ENCODE measurements at regions not wholly inside any gene's neighbourhood (a gene's known extent, or its start where the extent isn't known, plus 50 kb on each side); places are given as distances from the start of the nearest gene placed in this dataset.

GRCh38 chr11:112605093-112605666 is 344.5 kb upstream of the PLET1 start:
- Histone ChIP-seq H3K4me1 (ENCODE audit: control insufficient read depth, insufficient read depth, low read length) (no peaks in the 10 kb centered on the region), H3K4me3 (ENCODE audit: low read length) (no peak overlapping the region), H3K27me3 (ENCODE audit: control insufficient read depth, insufficient read depth, low read length) (peaks cover 5% of the 10 kb centered on the region), H3K9me3 (ENCODE audit: control insufficient read depth, insufficient read depth, low read length) (no peaks in the 10 kb centered on the region), H3K27ac (ENCODE audit: low read length) (no peak overlapping the region), H3K36me3 (ENCODE audit: control insufficient read depth, insufficient read depth, low read length) (no peaks in the 10 kb centered on the region)
- Mint-ChIP-seq H3K9me3 (no peaks in the 10 kb centered on the region), H3K4me1 (no peaks in the 10 kb centered on the region), H3K27ac (no peak overlapping the region), H3K27me3 (ENCODE audit: low read depth in 2 of 2) (peaks cover 34 to 41% of the 10 kb centered on the region in 2 donors), H3K4me3 (no peak overlapping the region), H3K36me3 (no peaks in the 10 kb centered on the region)
- intact Hi-C loops (cut with micrococcal nuclease): no loop called here
- no peak for TF ChIP-seq CTCF (IDR thresholded peaks at IDR 0.05)
- DNase-seq: no peak
- no peak for ATAC-seq

GRCh38 chr11:112606656-112607055 is 346.0 kb upstream of the PLET1 start:
- ATAC-seq (no peak), DNase-seq (no peak)
- Mint-ChIP-seq H3K4me1 (no peaks in the 10 kb centered on the region), H3K4me3 (no peak overlapping the region), H3K27me3 (ENCODE audit: low read depth in 2 of 2) (peaks cover 37 to 46% of the 10 kb centered on the region in 2 donors), H3K36me3 (no peaks in the 10 kb centered on the region), H3K27ac (no peak overlapping the region), H3K9me3 (no peaks in the 10 kb centered on the region)
- no peaks in the 10 kb centered on the region for H3K4me1 ChIP-seq (ENCODE audit: control insufficient read depth, insufficient read depth, low read length)
- intact Hi-C loops (cut with micrococcal nuclease): no loop called here
- no peak overlapping the region for H3K27ac ChIP-seq (ENCODE audit: low read length)
- 94% methylated on average over 2 of the region's 2 CpGs for WGBS (ENCODE audit: insufficient coverage)
- peaks cover 5% of the 10 kb centered on the region for H3K27me3 ChIP-seq (ENCODE audit: control insufficient read depth, insufficient read depth, low read length)
- H3K4me3 ChIP-seq (ENCODE audit: low read length): no peak overlapping the region
- H3K36me3 ChIP-seq (ENCODE audit: control insufficient read depth, insufficient read depth, low read length): no peaks in the 10 kb centered on the region
- no peaks in the 10 kb centered on the region for H3K9me3 ChIP-seq (ENCODE audit: control insufficient read depth, insufficient read depth, low read length)
- TF ChIP-seq CTCF (IDR thresholded peaks at IDR 0.05): no peak

- DNase-seq: no peak
- H3K27me3 Mint-ChIP-seq (ENCODE audit: low read depth in 2 of 2): peaks cover 33 to 35% of the 10 kb centered on the region in 2 donors
- WGBS (ENCODE audit: insufficient coverage): 88% methylated on average over 3 of the region's 3 CpGs
- no peak overlapping the region for H3K4me3 ChIP-seq (ENCODE audit: low read length)
- no peak overlapping the region for H3K27ac ChIP-seq (ENCODE audit: low read length)
- H3K27ac Mint-ChIP-seq: no peak overlapping the region
- ATAC-seq: no peak
- no peaks in the 10 kb centered on the region for H3K4me1 Mint-ChIP-seq
- intact Hi-C loops (cut with micrococcal nuclease): no loop called here
- no peaks in the 10 kb centered on the region for H3K9me3 ChIP-seq (ENCODE audit: control insufficient read depth, insufficient read depth, low read length)
- no peak for TF ChIP-seq CTCF (IDR thresholded peaks at IDR 0.05)
- peaks cover 2% of the 10 kb centered on the region for H3K27me3 ChIP-seq (ENCODE audit: control insufficient read depth, insufficient read depth, low read length)
- no peaks in the 10 kb centered on the region for H3K36me3 Mint-ChIP-seq
- no peaks in the 10 kb centered on the region for H3K36me3 ChIP-seq (ENCODE audit: control insufficient read depth, insufficient read depth, low read length)
- no peaks in the 10 kb centered on the region for H3K4me1 ChIP-seq (ENCODE audit: control insufficient read depth, insufficient read depth, low read length)
- no peak overlapping the region for H3K4me3 Mint-ChIP-seq
- H3K9me3 Mint-ChIP-seq: no peaks in the 10 kb centered on the region
Measured at GRCh38 chr11:112608509-112608908, 347.8 kb upstream of the PLET1 start.

GRCh38 chr11:112610494-112610893 is 349.8 kb upstream of the PLET1 start:
- intact Hi-C loops (cut with micrococcal nuclease): no loop called here
- Mint-ChIP-seq H3K27me3 (ENCODE audit: low read depth in 2 of 2) (peaks cover 35 to 40% of the 10 kb centered on the region in 2 donors), H3K4me1 (no peaks in the 10 kb centered on the region), H3K4me3 (no peak overlapping the region), H3K36me3 (no peaks in the 10 kb centered on the region), H3K27ac (no peak overlapping the region), H3K9me3 (no peaks in the 10 kb centered on the region)
- Histone ChIP-seq H3K4me1 (ENCODE audit: control insufficient read depth, insufficient read depth, low read length) (no peaks in the 10 kb centered on the region), H3K27ac (ENCODE audit: low read length) (no peak overlapping the region), H3K9me3 (ENCODE audit: control insufficient read depth, insufficient read depth, low read length) (no peaks in the 10 kb centered on the region), H3K4me3 (ENCODE audit: low read length) (no peak overlapping the region), H3K36me3 (ENCODE audit: control insufficient read depth, insufficient read depth, low read length) (no peaks in the 10 kb centered on the region), H3K27me3 (ENCODE audit: control insufficient read depth, insufficient read depth, low read length) (peaks cover 2% of the 10 kb centered on the region)
- ATAC-seq (no peak), DNase-seq (no peak)
- TF ChIP-seq CTCF (IDR thresholded peaks at IDR 0.05): no peak

Data from natural killer cell (primary cell).